ENCODE measurements at regions not wholly inside any gene's neighbourhood (a gene's known extent, or its start where the extent isn't known, plus 50 kb on each side); places are given as distances from the start of the nearest gene placed in this dataset.

DNA sequence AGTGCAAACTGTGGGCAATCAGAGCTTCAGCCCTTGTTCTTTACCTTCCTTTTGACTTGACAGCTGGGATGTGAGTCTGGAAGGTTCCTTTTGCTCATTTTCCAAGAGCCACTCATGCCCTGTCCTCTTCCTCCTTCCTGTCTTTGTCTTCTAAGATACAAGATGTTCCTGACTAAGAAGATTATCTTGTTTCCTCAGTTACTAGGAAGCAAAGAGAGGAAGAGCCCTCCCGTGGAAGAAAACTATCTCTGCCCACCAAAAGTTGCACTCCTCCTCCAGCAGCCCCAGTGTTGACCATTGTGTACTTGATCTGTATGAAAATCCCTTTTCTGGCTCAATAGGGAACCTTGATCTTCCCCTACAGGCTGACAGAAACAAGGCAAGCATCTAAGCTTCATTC is 138.0 kb downstream of the C12orf75 start:
- TF ChIP-seq CEBPB (IDR thresholded peaks at IDR 0.05) (no peak), TCF12 (IDR thresholded peaks at IDR 0.05; ENCODE audit: low read depth) (no peak), EP300 (IDR thresholded peaks at IDR 0.05; ENCODE audit: borderline replicate concordance) (no peak)
- TF ChIP-seq, protein P1, sequence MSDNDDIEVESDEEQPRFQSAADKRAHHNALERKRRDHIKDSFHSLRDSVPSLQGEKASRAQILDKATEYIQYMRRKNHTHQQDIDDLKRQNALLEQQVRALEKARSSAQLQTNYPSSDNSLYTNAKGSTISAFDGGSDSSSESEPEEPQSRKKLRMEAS (IDR thresholded peaks at IDR 0.05): no peak
- TF ChIP-seq, protein P2, sequence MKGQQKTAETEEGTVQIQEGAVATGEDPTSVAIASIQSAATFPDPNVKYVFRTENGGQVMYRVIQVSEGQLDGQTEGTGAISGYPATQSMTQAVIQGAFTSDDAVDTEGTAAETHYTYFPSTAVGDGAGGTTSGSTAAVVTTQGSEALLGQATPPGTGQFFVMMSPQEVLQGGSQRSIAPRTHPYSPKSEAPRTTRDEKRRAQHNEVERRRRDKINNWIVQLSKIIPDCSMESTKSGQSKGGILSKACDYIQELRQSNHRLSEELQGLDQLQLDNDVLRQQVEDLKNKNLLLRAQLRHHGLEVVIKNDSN (IDR thresholded peaks at IDR 0.05): no peak
